Kidney (tissue), 13 donors: ENCODE measurements at regions not wholly inside any gene's neighbourhood (a gene's known extent, or its start where the extent isn't known, plus 50 kb on each side); places are given as distances from the start of the nearest gene placed in this dataset.

Source experiments
- DNase-seq, 5 donors: peaks; one replicate each; pipeline ENCODE4 v3.0.0-alpha.2; 2013 to 2020
- FAIRE-seq: peaks from 2 replicates; lab custom pipeline; 2012; peaks lifted over from hg19 to GRCh38; lab: Jason Lieb, UNC
- H3K27ac ChIP-seq, 2 donors: one replicate each; pipeline ENCODE4 v1.7.0; 2013; ENCODE audit warnings: low read depth in 2 of 2, low read length in 2 of 2, inconsistent platforms in 1 of 2
- H3K27me3 ChIP-seq: one replicate; pipeline ENCODE4 v1.7.1; 2013; ENCODE audit warnings: low read length, inconsistent platforms; ENCODE audit not compliant: control insufficient read depth, insufficient read depth
- H3K36me3 ChIP-seq, 3 donors: one replicate each; pipeline versions ENCODE4 v1.7.0 to v1.7.1; 2013; ENCODE audit warnings: low read length in 3 of 3, control low read depth in 1 of 3, inconsistent platforms in 1 of 3; ENCODE audit not compliant: insufficient read depth in 3 of 3, control insufficient read depth in 2 of 3
- H3K4me1 ChIP-seq, 3 donors: one replicate each; pipeline versions ENCODE4 v1.7.0 to v1.7.1; 2013; ENCODE audit warnings: low read length in 3 of 3, inconsistent platforms in 1 of 3, low read depth in 1 of 3; ENCODE audit not compliant: control insufficient read depth in 2 of 3, insufficient read depth in 2 of 3
- H3K4me3 ChIP-seq, 3 donors: one replicate each; pipeline versions ENCODE4 v1.7.0 to v1.8.1; 2013; ENCODE audit warnings: low read length in 3 of 3, control low read depth in 1 of 3, inconsistent platforms in 1 of 3
- H3K9ac ChIP-seq, 3 donors: one replicate each; pipeline versions ENCODE4 v1.7.0 to v1.7.1; 2013; ENCODE audit warnings: low read length in 3 of 3, control low read depth in 1 of 3, inconsistent platforms in 1 of 3
- H3K9me3 ChIP-seq, 3 donors: one replicate each; pipeline versions ENCODE4 v1.7.0 to v1.7.1; 2013; ENCODE audit warnings: low read length in 3 of 3, control low read depth in 1 of 3, inconsistent platforms in 1 of 3; ENCODE audit not compliant: control insufficient read depth in 2 of 3, insufficient read depth in 1 of 3
- CTCF ChIP-seq: IDR thresholded peaks from 3 replicates; pipeline ENCODE4 v1.5.1; 2012; ENCODE audit warnings: mild to moderate bottlenecking, moderate library complexity, borderline replicate concordance; ENCODE audit not compliant: insufficient read depth; ENCODE audit errors: extremely low read depth
- intact Hi-C: fragments of 100-400 bp; cut with DNase I; formaldehyde crosslinking; loops from one replicate; pipeline ENCODE4 v1.11.1; 2022
- donor health status: control.
- donor health status: control.
- donor health status: control.
- donor health status: control.
- donor health status: control.
- donor health status: DM: yes; HTN: yes; CAD: no.
- donor health status: Normal renal cell carcinoma (clear cell type).

DNA sequence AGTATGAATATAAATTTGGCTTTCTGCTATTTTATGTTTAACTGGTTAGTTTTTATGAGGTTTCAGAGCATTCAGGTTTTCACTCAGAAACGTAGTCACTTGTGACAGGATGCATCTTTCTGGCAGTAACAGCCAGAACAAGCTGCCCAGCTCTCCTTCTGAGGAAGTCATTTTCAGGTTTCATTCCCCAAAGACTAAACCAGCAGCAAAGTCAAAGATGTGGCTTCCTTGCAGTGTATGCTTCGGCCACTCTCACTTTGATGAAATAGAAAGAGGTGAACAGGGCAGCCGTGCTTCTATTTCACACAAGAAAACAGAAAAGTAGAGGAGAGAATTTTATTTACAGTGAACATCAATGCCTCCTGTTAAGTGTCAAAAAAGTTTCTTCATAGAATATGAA is 469.1 kb downstream of the BTBD3 start:
- Histone ChIP-seq H3K9me3 (no peaks in the 10 kb centered on the region), H3K36me3 (no peaks in the 10 kb centered on the region), H3K4me1 (no peaks in the 10 kb centered on the region), H3K27ac (no peak overlapping the region), H3K9ac (no peak overlapping the region), H3K4me3 (no peak overlapping the region), H3K27me3 (no peaks in the 10 kb centered on the region)
- intact Hi-C loops: no loop called here
- DNase-seq (peak in 1 of 5 donors; percentile 3), FAIRE-seq (no peak)
- no peak for TF ChIP-seq CTCF

GRCh38 chr20:12391099-12391498 is 473.4 kb downstream of the BTBD3 start:
- no peaks in the 10 kb centered on the region for H3K27me3 ChIP-seq
- no peak overlapping the region for H3K27ac ChIP-seq
- no peak for TF ChIP-seq CTCF
- H3K36me3 ChIP-seq: no peaks in the 10 kb centered on the region
- intact Hi-C loops: no loop called here
- H3K4me1 ChIP-seq: no peaks in the 10 kb centered on the region
- no peak overlapping the region for H3K9ac ChIP-seq
- FAIRE-seq (no peak), DNase-seq (no peak)
- no peak overlapping the region for H3K4me3 ChIP-seq
- no peaks in the 10 kb centered on the region for H3K9me3 ChIP-seq

GRCh38 chr20:12394786-12395185 is 477.1 kb downstream of the BTBD3 start:
- no peak for FAIRE-seq
- peak in 1 of 5 donors; percentile 14 for DNase-seq
- intact Hi-C loops: no loop called here
- Histone ChIP-seq H3K4me3 (no peak overlapping the region), H3K4me1 (no peaks in the 10 kb centered on the region), H3K27me3 (no peaks in the 10 kb centered on the region), H3K9me3 (no peaks in the 10 kb centered on the region), H3K36me3 (no peaks in the 10 kb centered on the region), H3K9ac (no peak overlapping the region), H3K27ac (no peak overlapping the region)
- no peak for TF ChIP-seq CTCF

DNA sequence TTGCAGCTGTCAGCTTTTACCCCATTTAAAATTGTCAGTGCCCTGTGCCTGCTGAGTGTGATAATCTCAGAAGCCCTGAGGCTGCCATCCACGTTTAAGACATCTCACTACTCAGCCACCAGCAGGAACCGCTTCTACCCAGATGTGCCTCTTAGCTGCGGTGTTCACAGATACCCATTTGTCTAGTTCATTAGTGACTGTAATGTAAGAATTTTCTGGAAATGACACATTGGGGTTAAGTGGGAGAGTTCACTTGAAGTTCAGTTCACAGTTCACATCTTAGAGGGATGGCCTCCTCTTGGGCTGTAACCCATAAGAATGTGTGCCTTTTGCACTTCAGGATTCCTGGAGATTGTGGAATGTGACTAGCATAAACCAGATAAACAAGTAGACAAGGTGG is 477.7 kb downstream of the BTBD3 start:
- intact Hi-C loops: no loop called here
- no peak for TF ChIP-seq CTCF
- no peaks in the 10 kb centered on the region for H3K27me3 ChIP-seq
- H3K9ac ChIP-seq: no peak overlapping the region
- H3K4me1 ChIP-seq: no peaks in the 10 kb centered on the region
- no peaks in the 10 kb centered on the region for H3K36me3 ChIP-seq
- no peak overlapping the region for H3K27ac ChIP-seq
- no peak overlapping the region for H3K4me3 ChIP-seq
- FAIRE-seq: no peak
- peak in 2 of 5 donors; percentile 31 to 36 for DNase-seq
- H3K9me3 ChIP-seq: no peaks in the 10 kb centered on the region
